ENCODE measurements at regions not wholly inside any gene's neighbourhood (a gene's known extent, or its start where the extent isn't known, plus 50 kb on each side); places are given as distances from the start of the nearest gene placed in this dataset.

- TF ChIP-seq POLR2A (IDR thresholded peaks at IDR 0.05; ENCODE audit: low read depth, low read length) (no peak), POLR2AphosphoS5 (IDR thresholded peaks at IDR 0.05; ENCODE audit: low read depth, low read length) (no peak), POU2F2 (IDR thresholded peaks at IDR 0.05; ENCODE audit: low read depth, low read length) (no peak)
Measured at GRCh38 chr10:108307925-108308312, 1143.4 kb upstream of the SORCS1 start.
